Medulla oblongata (tissue), 1 donor: ENCODE measurements at regions not wholly inside any gene's neighbourhood (a gene's known extent, or its start where the extent isn't known, plus 50 kb on each side); places are given as distances from the start of the nearest gene placed in this dataset.
"Not testable (repeated sequence)": the region's sequence is repeated elsewhere in the genome, so short reads cannot be mapped to it uniquely, and the experiment has no call there.

Experiments used
- DNase-seq: peaks from one replicate; pipeline ENCODE4 v3.0.0-alpha.2; 2015; ENCODE audit errors: extremely low spot score

DNA sequence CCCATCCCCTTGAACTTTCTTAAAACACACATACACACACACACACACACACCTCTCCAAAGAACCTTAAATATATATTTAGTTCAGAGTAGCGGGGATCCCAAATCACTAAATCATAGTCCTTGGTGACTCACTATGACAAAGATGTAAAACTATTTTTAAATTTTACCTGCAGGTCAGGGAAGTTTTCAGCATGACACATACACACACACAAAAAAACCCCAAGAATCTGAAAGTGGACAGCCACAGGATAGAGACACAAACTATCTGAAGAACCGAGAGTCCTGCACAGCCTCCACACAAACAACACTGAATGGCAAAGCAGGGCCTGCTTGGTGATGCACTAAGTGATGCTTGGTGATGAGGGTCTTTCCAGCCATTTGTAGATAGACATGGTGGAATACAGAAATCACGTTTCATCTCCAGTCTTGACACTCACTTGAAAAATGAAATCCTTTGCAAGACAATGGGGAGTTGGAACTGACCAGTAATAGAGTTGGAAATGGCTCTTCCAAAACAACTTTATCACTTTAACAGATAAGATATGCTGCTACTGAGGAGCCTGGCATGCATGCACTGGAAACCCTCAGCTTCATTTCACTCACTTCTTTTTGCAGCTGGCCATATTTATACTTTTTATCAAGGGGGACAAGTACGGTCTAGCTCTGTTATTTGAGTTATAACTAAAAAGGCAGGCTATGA, 307.3 kb downstream of the RAPGEF2 start:
- no peak for DNase-seq

DNA sequence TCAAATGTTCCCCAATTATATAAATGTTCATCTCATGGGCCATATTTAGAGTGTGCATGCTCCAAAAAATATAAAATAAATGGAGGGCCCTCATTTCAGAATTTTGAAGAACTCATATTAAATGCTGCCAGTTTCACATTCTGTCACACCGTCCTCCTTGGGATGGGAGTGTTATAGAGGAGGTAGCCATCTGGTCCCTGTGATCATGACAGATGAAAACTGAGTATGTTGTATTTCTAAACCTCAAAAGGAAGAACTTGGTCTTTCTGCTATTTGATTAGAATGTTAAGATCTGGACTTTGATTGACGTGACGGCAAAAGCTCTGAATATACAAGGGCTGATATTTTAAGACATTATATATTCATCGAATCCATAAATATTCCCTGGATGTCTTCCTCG, 308.0 kb downstream of the RAPGEF2 start:
- DNase-seq: no peak

DNA sequence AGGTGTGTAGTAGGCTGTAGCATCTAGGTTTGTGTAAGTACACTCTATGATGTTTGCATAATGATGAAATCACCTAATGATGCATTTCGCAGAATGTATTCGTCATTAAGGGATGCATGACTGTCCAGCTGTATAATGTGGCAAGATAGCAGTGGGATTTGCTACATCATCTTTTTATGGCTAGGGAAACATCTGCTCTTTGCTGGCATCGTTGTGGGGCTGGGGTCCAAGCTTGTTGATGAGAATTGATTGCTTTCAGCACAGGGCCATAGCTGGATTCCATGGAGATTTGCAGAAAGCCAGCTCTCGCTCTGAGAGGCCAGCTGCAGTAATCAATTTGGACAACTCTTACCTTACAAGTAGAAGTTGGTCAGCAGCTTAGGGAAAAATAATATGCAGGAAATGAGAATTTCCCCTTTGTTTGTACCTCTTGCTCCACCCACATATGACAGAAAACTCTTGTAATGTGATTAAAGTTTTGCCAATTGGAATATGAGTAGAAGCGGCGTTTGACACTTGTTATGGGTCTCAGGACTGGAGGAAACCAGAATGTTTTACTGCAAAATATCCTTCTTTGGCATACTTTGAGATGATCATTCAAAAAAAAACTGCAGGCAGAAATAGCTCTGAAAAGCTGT, 310.5 kb downstream of the RAPGEF2 start:
- no peak for DNase-seq

DNA sequence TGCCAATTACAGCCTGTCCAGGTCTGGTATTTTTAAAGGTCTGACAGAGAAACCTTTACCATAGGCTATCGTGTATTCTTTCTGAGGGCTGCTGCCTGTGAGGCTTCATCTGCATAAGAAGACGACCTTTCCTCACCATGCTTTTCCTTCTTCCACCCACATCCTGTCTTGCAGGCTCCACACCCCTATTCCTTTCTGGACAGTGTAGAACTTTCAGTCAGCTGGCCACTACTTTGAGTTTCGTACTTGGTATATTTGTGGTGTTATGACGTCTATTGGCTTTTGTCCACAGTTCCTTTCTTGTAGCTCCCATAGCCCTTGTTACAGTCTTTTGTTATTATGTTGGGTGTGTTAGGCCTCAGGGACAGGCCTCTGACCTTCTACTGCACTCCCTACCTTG, 311.4 kb downstream of the RAPGEF2 start:
- no peak for DNase-seq

DNA sequence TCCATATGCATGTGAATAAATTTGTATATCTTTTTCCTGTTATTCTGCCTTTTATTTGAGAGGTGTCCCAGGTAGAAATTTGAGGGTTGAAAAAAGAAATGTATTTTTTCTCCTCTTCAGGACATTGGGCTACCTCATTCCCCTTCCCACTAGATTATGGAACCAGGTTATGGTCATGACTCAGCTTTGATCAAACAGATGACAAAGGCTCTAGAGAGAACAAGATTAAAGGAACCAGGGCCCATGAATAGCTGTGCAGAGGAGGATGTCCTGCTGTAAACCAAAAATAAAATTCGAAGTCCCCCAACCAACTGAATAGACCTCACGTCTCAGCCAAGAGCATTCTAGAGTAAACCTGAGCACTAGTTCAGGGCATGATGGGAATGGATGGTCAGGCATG, 313.2 kb downstream of the RAPGEF2 start:
- no peak for DNase-seq

DNA sequence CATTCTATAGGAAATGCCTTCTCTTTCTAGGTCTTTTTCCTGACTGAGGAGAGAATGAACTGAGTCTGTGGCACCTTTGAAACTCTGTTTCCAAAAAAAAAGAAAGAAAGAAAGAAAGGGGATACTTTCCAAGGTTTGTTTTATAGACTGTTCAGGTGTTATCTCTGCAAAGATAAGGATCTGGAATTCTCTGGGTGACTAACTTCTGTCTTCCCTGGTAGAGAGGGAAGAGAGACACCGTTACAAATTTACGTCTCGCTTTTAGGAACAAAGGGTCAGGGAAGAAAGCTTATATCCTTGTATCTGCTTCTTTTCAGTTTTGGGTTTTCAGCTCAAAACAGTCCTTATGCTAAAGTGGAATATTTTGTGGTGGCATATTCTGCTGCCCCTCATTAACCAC, 314.1 kb downstream of the RAPGEF2 start:
- no peak for DNase-seq

DNA sequence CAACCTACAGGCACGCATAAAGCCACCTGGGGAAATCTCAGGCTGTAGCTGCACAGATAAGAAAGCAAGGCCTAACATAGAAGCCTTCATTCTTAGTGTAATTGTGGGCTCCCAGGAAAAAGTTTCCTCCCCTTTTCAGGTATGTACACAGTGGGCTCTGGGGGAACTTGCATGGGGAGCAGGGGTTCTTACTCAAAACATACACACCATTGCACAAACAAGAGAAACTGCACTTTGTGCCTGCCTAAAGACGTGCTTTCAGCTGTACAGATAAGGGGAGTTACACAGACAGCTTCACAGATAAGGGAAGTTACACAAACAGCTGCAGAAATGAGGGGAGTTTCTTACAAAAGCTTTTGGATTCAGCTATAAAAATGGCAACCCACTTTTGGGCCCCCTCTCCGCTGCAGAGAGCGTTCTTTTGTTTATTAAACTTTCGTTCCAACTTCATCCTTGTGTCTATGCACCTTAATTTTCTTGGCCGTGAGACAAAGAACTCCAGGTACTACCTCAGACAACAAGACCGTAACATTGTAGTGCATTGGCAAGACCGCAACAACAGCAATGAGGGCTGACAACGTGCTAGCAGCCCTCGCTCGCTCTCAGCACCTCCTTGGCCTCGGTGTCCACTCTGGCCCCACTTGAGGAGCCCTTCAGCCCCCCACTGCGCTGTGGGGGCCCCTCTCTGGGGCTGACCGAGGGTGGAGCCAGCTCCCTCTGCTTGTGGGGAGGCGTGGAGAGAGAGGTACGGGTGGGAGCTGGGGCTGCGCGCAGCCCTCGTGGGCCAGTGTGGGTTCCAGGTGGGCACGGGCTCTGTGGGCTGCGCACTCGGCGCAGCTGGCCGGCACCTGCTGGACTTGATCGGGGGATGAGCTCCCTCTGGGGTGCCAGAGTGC, 317.5 kb downstream of the RAPGEF2 start:
- DNase-seq: no peak

DNA sequence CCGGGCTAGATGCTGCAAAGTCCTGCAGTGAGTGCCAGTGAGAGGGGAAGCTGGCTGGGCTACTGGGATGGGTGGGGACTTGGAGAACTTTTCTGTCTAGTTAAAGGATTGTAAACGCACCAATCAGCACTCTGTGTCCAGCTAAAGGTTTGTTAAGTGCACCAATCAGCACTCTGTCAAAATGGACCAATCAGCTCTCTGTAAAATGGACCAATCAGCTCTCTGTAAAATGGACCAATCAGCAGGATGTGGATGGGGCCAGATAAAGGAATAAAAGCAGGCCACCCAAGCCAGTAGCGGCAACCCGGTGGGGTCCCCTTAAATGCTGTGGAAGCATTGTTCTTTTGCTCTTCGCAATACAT, 318.2 kb downstream of the RAPGEF2 start:
- DNase-seq: not testable (repeated sequence)

DNA sequence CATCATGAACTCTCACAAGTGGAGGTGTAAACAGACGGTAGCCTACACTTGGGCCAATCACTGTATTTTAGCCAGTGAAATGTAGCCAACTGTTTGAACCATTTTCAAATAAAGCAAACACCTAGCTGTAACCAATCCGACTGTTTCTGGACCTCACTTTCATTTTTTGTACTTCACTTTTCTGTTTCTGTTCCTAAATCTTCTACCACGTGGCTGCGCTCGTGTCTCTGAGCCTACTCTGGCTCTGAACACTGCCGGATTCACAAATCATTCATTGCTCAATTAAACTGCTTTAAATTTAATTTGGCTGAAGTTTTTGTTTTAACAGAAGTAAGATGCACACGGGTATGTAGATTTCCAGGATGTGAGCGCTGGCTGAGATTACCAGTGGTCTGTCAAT, 319.1 kb downstream of the RAPGEF2 start:
- DNase-seq: peak; percentile 48

DNA sequence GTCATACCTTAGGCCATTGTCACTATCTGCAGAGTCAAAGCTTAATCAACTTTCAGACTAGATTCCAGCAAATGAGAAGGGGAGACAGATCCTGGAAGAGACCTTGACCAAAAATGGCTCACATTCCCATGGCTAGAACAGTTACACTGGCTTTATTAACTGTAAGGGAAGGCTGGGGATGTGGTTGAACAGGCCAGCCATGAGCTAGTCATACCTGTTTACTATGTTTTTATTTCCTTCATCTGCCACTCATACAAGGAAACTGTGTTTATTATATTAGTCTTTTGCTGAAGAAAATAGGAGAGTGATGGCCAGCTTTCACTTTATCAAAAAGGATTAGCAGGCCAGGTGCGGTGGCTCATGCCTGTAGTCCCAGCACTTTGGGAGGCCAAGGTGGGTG, 319.7 kb downstream of the RAPGEF2 start:
- DNase-seq: no peak

DNA sequence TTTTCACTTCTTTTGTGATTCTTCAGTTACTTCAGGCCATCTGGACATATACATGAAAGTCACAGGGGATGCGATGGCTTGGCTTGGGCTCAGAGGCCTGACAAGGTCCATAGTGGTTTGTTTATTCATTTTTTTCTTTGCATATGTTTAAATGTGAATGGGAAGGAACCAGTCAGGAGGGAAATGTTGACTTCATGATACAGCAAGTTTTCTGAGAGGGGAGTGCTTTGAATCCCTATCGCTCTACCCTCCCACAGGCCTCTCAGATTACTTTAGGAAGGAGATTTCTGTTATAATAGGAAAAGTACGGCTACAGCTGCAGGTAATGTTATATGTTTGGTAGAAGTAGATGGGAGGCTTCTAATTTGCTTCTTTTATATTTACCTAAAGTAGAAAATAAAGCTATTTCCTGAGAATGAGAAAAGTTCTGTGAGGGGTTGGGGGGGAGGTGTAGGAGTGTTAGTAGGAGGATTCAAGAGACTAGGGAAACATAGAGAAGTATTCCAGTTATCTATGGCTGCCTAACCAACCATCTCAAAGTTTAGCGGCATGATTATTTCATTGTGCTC, 322.9 kb downstream of the RAPGEF2 start:
- DNase-seq: no peak

DNA sequence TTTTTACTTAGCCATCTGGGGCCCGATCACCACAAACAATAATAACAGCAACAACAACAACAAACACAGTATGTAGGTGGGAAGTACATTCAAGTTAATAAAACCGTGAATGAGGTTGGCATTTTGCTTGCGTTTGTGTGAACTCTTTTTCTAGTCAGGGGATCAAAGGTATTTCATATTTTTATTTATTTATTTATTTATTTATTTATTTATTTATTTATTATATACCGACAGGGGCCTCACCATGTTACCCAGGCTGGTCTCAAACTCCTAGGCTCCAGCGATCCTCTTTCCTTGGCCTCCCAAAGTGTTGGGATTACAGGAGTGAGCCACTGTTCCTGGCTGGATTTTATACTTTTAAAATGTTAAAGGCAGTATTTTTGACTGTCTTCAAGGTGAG, 325.4 kb downstream of the RAPGEF2 start:
- no peak for DNase-seq

DNA sequence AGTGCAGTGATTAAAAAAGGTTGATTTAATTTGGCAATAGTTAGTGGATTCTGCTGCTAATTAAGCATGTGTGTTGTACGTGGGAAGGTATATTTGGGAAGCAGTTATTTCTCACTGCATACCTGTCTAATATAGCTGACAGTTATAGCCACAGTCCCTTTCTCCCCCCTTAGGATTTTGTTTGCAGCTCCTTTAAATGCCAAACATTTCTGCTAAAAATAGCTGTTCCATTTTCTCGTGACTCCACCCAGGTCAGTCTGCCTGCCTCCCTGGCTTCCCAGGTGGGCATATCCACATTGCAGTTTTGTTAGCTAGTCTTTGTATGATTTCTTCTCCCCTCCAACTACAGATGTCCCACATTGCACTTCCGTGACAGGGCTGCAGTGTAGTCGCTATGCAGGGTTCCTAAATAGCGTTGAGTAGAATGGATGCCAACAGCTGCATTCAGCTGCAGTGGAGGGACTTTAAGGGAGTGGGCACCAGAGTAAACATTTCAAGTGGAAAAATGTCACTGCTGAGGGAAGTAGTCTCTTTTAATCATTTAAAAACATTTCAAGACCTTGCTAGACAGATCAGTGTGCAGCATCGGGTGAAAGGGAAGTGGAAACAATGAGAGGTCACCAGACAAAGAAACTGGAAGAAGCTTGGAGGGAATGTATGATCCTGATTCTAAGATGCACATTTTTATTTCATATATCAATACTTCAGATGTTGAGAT, 326.3 kb downstream of the RAPGEF2 start:
- no peak for DNase-seq

DNA sequence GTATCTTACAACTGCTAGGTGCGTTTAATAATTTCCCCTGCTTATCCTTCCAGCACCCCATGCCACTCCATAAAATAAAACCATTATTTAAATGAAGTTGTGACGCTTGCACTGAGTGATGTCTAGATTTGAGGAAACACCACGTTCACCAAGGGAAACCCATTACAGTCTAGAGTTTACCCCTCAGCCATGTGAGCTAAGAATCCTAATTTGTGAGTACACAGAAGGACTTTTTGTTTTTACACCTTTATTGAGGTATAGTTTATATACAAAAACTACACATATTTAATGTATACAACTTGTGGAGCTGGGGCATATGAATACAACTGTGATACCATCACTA, 326.8 kb downstream of the RAPGEF2 start:
- no peak for DNase-seq

DNA sequence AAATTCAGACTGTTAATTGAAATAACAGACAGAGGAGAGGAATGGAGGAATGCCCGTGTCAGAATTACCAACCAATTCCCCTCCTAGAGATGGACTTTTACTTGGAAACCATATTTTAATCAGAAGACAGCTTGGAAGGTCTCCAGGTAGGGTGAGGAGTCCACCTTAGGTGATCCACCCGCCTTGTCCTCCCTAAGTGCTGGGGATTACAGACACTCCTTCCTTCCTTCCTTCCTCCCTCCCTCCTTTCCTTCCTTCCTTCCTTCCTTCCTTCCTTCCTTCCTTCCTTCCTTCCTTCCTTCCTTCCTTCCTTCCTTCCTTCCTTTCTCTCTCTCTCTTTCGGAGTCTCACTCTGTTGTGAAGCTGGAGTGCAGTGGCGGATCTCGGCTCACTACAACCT, 328.0 kb downstream of the RAPGEF2 start:
- DNase-seq: no peak

DNA sequence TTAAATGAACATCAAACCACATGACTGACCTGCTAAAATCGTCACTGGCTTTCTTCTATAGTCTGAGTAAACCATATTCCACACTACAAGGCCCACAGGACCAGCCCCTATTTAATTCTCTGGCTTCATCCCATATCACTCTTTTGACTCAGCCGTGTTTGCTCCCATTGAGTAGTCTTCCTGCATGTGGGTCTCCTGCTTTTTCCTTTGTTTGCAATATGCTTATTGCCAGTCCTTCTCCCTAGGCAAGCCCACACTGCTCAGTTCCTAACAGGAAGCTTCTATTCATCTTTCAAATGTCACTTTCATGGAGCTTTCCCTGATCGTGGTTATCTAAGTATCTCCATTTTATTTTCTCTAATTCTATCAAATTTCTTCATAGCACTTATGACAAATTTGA, 329.6 kb downstream of the RAPGEF2 start:
- no peak for DNase-seq

DNA sequence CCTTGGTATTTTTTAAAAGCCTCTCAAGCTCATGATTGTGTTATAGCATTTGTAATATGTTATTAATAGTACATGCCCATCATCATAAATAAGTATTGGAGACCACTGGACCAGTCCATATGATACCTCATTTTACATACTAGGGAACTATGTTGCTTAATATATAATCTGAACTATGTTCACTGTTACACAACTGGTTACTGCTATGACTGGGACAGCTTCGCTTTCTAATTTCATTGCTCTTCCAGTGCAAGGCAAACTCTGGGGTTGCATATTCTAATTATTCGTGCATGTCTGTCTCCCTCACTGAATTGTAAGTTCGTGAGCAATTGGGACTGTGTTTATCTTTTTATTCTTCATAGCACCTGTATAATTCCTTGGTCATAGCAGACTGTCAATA, 330.5 kb downstream of the RAPGEF2 start:
- no peak for DNase-seq

DNA sequence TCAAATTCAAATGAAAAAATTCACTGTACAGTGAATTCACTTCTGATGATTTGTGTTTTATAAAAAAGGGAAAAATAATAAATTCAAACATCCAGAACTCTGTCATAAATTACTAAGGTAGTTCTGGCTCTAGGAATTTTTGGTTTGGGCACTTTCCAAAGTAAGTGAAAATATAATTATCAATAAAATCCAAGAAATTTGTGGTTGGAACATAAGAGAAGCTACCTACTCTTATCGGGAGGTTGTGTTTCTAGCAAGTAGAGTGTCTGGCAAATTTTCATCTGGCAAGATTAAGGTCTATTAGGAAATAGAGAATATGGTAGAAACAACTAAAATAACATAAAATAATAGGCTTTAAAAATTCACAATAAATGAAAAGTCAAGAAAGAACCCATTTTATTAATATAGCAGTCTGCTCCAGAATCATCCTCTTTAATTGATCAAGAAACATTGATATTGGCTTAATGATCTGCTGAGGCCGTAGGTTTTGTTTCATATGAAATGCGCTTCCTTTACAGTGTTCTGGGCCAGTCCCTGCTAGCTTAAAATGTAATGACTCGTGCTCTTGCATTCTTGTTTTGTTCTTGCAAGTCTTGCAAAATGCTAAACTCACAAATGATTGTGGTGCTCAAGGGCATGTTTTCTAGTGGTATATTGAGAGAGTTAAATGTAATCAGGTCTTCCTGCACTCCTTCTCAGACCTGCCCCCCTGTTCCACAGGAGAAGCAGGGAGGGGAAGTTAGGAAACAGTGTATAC, 331.4 kb downstream of the RAPGEF2 start:
- no peak for DNase-seq

DNA sequence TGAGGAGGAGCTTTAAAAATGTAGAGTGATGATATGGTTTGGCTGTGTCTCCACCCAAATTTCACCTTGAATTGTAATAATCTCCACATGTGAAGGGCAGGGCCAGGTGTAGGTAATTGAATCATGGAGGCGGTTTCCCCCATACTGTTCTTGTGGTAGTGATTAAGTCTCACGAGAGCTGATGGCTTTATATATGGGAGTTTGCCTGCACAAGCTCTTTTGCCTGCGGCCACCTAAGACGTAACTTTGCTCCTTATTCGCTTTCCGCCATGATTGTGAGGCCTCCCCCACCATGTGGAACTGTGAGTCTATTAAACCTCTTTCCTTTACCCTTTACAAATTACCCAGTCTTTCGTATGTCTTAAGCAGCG, 332.0 kb downstream of the RAPGEF2 start:
- DNase-seq: no peak

DNA sequence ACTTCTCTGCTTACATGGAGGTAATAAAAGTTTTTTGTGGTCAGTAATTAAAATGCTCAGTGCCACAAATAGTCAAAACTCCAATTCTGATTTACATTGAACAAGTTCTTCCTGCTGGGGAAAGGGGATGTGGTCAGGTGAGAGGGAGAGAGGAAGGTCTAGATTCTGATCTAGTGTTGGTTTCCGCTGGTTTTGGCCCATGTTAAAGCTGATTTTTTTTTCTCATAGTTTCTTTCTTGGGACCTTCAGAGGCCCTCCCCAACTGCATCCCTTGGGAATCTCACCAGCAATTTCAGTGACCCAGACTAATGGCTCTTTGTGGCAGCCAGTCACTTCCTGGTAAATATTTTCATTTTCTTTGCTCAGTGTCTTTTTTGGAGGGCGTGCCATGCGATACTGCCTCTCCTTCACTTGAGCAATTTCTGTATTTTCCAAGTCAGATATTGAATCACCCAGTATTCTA, 332.7 kb downstream of the RAPGEF2 start:
- no peak for DNase-seq

DNA sequence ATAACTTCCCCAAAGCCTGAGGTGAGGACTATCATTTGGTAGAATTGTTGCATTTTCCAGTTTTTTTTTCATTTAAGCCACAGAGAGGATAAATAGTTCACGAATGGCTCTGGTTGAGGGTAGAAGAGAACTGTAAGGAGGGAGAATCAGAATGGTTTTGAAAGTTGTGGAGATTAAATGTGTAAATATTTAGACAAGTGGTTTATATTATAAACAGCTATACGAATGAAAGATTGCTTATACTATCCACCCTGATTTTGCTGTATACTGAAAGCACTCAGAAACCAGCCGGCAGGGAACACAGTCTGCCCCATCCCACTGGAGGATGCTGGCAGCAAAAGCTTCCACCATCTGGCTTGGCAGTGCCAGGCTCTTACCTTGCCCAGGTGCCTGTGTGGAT, 341.1 kb downstream of the RAPGEF2 start:
- DNase-seq: no peak
